ENCODE measurements at regions not wholly inside any gene's neighbourhood (a gene's known extent, or its start where the extent isn't known, plus 50 kb on each side); places are given as distances from the start of the nearest gene placed in this dataset.

DNA sequence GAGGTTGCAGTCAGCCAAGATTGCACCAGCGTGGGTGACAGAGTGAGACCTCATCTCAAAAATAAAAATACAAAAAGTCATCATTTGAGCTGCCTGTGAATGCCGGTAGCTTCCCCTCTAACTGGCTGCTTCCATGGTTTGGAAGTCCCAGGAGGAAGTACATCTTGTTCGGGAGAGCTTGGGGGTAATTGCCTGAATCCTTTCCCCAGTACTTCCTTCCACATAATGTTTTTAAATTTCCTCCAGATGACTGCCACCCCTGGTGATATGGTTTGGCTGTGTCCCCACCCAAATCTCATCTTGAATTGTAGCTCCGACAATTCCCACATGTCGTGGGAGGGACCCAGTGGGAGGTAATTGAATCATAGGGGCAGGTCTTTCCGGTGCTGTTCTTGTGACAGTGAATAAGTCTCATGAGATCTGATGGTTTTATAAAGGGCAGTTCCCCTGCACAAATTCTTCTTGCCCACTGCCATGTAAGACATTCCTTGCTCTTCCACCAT is 87.2 kb downstream of the SPRING1 start:
- no peak for DNase-seq

DNA sequence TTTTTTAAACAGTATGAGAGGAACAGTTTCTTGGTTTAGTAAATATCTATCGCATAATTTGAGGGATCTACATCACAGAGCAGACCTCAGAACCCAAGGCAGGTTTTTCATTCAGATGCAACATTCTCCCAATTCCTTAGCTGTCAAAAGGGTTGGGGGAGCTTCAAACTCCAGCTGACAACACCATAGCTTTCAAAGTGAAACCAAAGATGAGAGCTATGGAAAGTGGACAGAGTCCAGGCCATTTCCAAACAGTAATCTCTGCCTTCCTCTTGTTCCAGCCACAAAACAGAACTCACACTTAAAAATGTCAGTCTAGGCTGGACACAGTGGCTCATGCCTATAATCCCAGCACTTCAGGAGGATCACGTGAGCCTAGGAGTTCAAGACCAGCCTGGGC is 87.8 kb downstream of the SPRING1 start:
- DNase-seq: no peak

DNA sequence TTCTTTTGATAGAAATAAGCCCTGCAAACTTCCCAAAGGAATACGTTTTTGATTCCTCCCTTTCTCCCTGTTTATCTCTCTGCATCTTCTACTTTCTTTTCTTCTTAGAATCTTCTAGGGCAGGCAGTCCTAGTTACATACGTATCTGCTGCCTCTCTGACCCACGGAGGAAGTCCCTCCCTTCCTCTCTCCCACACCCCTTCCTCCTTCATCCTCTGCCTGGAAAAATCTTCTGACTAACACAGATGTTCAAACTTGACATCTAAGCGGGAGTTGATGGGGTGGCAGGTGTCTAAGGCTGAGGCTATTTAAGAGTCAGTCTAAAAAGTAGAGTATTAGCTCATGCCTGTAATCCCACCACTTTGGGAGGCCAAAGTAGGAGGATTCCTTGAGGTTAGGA is 88.6 kb downstream of the MAP1LC3B2 start:
- DNase-seq: no peak

DNA sequence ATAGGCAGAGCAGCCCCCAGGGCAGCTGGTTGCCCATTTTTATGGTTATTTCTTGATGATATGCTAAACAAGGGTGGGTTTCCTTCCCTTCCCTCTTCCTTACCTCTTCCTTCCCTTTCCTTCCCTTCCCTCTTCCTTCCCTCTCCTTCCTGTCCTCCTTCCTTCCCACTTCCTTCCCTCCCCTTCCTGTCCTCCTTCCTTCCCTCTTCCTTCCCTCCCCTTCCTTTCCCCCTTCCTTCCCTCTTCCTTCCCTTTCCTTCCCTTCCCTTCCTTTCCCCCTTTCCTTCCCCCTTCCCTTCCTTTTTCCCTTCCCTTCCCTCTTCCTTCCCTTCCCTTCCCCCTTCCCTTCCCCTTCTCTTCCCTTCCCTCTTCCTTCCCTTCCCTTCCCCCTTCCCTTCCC is 87.7 kb downstream of the MAP1LC3B2 start:
- no peak for DNase-seq

DNA sequence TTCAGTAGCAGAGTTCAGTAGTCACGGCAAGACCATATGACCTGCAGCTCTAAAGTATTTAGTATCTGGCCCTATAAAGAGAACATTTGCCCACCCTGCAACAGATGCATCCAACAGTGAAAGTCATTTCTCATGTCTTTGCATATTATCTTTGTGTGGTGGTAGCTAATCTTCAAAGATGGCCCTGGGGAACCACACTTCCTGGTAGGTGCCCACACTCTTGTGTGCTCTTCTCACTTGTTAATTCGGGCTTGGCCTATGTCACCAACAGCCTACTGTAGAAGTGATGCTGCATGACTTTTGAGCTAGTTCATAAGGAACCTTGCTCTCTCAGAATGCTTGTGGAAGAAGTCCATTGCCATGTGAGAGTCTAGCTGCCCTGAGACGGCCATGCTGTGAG is 85.6 kb downstream of the MAP1LC3B2 start:
- no peak for DNase-seq

DNA sequence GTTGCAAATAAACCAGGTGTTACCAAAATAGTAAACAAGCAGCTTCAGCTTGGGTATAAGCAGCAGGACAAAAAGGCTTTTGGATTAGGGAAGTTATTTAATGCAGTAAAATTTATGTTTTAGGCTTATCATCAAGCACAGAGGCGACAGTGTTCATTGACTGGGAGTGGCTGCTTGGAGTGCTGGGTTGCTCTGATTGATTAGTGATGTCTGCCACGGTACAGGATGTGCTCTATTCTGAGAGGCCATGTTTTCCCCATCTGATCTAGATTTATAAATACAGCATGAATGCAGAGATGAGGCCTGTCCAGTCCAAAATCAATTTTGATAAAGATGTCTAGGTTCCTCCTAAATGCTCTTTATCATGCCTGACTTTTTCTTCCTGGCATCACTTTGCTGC is 83.5 kb downstream of the MAP1LC3B2 start:
- DNase-seq: no peak

DNA sequence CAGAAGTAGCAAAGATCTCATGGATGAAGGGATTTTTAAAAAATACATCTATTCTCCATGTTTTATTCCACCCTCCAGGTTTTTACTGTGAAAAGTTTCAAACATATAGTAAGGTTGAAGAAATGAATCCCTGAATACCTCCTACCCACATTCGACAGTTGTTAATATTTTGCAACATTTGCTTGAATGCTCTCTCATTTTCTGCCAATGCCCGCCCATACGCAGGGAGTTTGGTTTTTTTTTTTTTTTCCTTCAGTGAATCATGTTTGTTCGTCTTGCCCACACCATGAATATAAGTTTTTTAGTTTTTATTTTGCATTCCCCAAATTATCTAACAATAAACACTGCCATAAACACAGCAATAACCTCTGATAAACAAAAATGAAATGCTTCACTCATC is 82.9 kb downstream of the MAP1LC3B2 start:
- DNase-seq: no peak

DNA sequence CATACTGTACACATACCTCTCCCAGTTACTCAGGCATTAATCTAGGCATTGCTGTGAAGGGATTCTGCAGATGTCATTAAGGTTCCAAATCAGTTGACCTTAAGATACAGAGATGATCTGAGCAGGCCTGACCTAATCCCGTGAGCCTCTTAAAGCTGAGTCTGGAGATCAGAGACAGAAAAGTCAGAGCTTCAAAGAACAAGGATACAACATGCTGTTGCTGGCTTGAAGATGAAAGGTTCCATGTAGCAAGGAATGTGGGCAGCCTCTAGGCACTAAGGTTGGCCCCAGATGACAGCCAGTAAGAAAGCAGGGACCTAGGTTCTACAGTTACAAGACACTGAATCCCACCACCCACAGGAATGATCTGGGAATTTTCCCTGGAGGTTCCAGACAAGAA is 81.1 kb downstream of the MAP1LC3B2 start:
- DNase-seq: no peak

DNA sequence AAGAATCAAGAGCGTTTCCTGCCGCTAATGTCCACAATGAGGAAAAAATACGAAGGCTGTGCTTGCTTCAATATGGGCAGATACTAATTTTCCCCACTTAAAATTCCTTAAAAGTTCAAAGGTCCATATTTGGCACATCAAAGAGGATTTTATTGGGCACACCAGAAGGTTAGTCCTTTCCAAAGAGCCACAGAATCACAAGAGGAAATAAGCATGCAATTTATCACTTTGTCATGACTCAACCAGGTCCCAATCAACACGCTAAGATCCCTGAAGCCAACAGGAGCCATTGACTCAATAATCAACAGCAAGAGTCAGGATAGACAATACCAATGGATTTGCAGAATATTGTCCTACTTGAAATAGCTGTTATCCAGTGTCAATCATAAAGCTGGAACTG is 80.6 kb downstream of the MAP1LC3B2 start:
- DNase-seq: no peak

DNA sequence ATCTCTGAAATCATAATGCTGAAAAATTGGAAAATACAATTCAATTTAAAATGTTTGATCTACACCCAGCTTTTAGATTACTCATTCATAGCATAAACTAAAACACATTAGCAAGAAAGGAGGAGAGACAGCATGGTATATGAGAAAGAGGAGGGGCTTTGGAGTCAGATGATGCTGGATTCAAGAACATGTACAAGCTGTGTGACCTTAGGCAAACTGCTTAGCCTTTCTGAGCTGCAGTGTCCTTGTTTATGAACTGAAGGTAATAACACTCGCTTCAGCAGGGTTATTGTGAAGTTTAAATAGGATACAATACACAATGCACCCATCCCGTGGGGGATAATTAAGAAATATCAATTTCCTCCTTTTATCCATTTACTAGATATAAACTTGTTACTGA is 79.2 kb downstream of the MAP1LC3B2 start:
- no peak for DNase-seq

DNA sequence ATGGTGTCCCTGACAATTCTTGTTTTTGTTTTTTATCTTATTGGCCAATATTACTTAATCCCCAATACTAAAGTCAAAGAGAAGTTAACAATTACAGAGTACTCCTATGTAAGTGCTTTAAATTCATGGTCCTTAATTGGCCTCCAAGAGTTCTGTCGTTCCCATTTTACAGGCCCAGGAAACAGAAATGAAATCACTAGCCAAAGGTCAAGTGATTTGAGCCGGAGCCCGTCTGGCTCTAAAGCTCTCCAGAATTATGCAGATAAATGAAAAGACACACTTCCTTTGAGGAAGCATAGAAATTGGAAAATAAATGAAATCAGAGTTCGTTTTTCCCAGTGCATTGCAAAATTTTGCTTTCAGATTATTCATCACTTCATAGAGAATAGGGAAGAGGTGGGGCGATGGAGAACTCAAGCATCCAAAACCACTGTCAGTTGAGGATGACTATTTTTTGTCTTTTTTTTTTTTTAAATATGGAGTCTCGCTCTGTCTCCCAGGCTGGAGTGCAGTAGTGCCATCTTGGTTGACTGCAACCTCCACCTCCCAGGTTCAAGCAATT is 78.5 kb downstream of the MAP1LC3B2 start:
- no peak for DNase-seq

DNA sequence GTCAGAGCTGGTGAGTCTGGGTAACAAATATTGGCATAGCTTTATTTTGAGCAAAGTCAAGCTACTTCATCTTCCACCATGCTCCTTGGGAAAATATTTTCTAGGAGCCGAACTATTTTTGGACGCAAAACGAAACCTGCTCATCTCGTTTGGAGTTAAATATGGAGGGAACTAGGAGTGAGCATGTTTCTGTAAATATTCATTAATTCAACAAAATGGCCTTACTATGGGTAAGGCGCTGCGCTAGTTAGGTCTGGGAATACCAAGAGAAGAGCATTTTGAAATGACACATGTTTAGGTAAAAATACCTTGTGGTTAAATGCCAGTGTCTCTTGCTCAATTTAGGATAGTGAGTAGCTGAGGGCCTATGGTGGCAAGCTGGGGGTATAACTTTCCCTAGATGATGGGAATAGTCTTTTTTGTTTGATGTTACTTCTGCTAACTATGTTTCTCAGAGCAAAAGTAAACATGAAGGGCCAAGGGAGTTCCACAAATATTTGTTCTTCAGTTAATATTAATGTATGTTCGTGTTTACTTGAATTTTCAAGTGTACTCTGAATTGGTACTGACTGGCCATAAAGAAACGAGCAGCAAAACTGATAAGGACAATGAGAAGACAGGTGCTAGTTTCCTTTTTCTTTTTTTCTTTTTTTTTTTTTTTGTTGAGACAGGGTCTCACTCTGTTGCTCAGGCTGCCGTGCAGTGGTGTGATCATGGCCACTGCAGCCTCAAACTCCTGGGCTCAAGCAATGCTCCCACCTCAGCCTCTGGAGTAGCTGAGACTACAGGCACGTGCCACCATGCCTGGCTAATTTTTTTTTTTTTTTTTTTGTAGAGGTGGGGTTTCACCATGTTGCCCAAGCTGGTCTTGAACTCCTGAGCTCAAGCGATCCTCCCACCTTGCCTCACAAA is 77.7 kb downstream of the MAP1LC3B2 start:
- DNase-seq: no peak

DNA sequence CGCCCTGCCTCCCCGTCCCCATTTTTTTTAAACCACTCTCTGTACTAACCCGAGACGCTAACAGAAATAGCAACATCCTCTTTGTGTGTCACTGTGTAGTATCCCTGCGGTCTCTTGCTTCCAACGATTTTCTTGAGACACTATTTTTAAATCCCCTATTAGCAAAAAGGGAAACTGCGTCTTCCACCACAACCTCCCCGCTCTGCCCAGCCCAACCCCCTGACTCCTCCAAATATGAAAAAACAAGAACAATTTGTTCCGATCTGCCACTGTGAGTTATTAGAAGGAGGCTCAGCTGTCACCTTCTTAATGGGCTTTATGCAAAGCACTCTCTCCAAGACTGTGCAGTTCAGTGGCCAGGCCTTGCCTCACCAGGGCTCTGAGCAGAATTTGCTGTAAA is 76.3 kb downstream of the MAP1LC3B2 start:
- DNase-seq: no peak

DNA sequence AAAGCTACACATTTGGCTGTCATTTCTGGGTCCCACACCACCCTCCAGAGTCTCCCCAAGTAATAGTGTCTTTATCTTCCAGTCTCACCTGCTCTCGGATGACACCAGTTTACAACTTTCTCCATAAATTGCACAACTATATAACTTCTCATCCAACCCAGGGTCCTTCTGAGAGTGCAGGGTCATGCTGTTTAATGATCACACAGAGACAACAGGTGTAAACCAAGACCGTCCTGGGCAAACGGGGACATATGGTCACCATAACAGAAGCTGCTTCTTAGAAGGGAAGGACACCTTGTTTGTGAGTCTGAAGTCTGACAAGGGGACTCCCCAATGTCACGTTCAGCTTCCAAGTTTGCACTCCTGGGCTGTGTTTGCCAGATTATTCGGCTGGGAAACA is 74.3 kb downstream of the MAP1LC3B2 start:
- no peak for DNase-seq

DNA sequence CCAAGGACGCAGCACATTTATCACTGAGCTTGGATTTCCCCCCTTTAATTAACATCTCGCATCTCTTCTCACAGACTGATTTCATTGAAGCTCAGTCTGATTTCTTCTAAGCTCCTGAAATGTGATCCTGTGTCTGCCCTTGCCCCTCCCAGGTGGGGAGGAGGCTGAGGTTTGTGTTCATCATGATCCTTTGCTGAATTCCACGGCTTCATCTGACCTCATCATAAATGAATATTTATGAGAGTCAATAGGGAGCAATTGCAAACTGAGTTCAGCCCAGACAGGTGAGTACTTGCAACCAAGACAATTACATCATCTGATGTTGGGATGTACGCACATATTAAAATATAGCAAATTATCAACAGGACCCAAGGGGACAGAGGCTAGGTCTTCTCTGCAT is 72.4 kb downstream of the MAP1LC3B2 start:
- DNase-seq: no peak

DNA sequence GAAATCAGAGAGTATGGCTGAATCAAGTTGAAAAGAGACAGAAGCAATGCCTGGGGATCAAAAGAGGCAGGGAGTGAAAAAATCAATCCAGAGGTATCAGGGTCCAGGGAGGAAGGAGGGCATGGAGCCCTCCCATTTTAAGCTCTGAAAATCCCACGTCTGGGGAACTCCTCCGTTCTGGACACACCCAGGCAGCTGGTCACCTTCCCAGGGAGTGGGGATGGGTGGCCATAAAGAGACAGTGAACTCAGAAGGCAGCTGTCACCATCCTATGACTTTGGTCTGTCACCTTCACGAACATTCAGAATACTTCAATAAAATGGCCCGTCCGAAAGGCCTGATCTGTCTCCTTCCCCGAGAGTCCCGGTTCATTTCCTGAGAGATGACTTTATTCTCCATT is 71.6 kb downstream of the MAP1LC3B2 start:
- DNase-seq: no peak

DNA sequence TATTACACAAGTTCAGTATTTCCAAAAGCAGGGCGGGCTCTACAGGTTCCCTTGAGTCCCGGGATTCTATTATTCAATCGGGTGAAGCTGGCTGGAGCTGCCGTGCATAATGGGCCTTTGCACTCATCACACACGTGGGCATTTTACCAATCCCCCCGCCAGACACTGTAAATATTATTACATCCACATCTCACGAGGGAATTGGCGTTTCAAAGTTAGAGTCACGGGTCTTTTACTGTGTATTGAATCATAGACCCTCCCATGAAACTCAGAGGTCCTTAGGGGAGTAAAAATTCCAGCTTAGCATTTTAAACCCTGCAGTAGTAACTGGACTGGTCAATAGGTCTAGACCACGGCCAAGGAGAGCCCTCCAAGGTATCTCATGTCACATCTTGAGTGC is 70.3 kb downstream of the MAP1LC3B2 start:
- DNase-seq: no peak

DNA sequence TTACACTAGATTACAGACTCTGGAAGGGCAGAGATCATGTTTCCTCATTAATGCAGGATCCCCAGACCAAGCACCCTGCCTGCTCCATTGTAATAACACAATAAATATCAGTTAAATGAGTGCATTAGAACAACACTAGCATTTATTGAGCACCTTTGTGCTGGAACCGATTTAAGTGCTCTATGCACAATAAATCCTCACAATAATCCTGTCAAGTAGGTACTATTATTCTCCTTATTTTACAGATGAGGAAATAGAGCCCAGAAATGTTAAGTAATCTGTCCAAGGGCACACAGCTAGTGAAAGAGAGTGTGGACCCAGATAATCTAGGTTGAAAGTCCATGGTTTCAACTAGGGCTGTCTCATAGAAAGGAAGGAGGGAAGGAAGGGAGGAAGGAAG is 69.8 kb downstream of the MAP1LC3B2 start:
- DNase-seq: no peak

DNA sequence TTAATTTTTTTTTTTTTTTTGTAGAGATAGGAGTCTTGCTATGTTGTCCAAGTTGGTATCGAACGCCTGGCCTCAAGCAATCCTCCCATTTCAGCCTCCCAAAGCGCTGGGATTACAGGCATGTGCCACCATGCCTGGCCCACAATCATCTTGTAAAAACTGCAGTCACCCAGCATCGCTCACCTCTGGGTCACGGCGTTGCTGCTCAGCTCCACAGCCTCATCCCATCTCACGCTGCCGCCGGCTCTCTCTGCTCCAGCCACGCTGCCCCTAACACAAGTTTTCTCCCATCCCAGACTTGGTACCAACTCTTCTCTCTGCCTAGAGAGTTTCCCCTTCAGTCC is 69.2 kb downstream of the MAP1LC3B2 start:
- no peak for DNase-seq

All from stimulated activated naive CD4-positive, alpha-beta T cell (primary cell).